ENCODE measurements at regions not wholly inside any gene's neighbourhood (a gene's known extent, or its start where the extent isn't known, plus 50 kb on each side); places are given as distances from the start of the nearest gene placed in this dataset.
"Not testable (repeated sequence)": the region's sequence is repeated elsewhere in the genome, so short reads cannot be mapped to it uniquely, and the experiment has no call there.

DNA sequence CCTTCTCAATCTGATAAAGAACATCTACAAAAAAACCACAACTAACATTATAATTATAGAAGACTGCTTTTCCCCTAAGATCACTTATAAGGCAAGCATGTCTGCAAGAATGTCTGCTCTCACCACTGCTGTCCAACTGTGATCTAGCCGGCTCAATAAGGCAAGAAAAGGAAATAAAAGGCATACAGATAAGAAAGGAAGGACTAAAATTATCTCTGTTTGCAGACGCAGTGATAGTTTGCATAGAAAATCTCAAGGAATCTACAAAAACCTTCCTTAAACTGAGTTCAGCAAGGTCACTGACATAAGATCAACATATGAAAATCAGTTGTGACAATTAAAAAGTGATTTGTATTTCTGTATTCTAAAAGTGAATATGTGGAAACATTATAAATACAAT lies 138.0 kb upstream of the EGLN3 start:
- Mint-ChIP-seq H3K27me3 (no peaks in the 10 kb centered on the region), H3K4me1 (peaks cover 7% of the 10 kb centered on the region), H3K4me3 (no peak overlapping the region), H3K27ac (no peak overlapping the region), H3K9me3 (peaks cover 0 to 4% of the 10 kb centered on the region in 2 donors)
- ATAC-seq (no peak), DNase-seq (no peak)

DNA sequence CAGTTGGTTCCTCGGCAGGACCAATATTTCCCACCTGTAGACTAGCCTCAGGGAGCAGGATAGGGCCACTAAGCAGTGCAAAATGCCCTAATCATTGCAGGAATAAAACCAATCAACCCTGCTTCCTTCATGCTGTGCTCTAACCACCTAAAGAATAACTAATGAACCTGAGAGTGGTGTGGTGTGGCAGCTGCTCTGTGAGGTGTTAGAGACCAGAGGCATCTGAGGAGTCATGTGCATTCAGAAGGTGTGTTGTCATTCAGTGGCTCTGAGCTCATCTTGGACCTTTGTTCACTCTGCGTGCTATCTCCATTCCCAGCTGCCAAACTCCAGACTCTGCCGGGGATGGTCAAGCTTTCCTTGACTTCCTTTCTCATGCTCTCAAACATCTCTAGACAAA lies 136.7 kb upstream of the EGLN3 start:
- Mint-ChIP-seq H3K4me1 (no peaks in the 10 kb centered on the region), H3K9me3 (peaks cover 0 to 4% of the 10 kb centered on the region in 2 donors), H3K4me3 (no peak overlapping the region), H3K27me3 (no peaks in the 10 kb centered on the region), H3K27ac (no peak overlapping the region)
- DNase-seq (no peak), ATAC-seq (no peak)

DNA sequence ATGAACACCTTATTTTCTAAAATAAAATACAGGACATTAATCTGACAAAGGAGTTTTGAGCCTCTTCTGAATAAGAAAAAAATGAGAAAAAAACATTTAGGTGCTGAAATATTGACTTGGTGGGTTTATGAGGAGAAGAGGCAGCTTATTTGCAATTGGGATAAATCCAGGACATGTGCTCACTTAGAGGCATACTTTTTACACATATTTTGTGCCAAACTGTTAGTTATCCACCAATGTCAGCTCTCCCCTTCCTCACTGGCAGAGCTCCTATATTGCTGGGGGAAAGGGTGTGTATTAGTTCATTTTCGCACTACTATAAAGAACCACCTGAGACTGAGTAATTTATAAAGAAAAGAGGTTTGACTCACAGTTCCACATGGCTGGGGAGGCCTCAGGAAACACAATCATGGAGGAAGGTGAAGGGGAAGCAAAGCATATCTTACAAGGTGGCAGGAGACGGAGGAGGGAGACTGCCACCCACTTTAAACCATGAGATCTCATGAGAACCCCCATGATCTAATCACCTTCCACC lies 135.4 kb upstream of the EGLN3 start:
- peaks cover 0 to 4% of the 10 kb centered on the region in 2 donors for H3K9me3 Mint-ChIP-seq
- no peaks in the 10 kb centered on the region for H3K4me1 Mint-ChIP-seq
- ATAC-seq (no peak), DNase-seq (no peak)
- no peaks in the 10 kb centered on the region for H3K27me3 Mint-ChIP-seq
- no peak overlapping the region for H3K27ac Mint-ChIP-seq
- H3K4me3 Mint-ChIP-seq = no peak overlapping the region

DNA sequence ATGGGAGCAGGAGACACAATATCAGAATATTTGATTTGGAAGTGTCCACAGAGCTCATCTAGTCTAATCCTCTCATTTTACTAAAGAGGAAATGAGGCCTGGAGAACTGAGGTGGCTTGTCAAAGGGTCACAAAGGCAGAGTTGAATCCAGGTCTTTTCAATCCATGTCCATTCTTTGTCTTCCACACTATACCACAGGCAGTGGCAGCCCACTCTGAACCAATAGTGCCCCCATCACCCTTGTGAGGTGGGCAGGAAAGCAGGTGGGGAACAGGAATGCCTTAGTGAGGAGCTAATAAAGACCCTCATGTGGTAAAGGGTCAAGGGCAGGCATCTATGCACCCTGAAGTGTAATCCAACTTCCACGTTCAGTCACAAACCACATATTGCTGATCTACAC lies 134.8 kb upstream of the EGLN3 start:
- H3K27me3 Mint-ChIP-seq = peaks cover 4% of the 10 kb centered on the region
- DNase-seq (no peak), ATAC-seq (no peak)
- H3K9me3 Mint-ChIP-seq = peaks cover 0 to 4% of the 10 kb centered on the region in 2 donors
- H3K27ac Mint-ChIP-seq = no peak overlapping the region
- no peak overlapping the region for H3K4me3 Mint-ChIP-seq
- H3K4me1 Mint-ChIP-seq = no peaks in the 10 kb centered on the region

DNA sequence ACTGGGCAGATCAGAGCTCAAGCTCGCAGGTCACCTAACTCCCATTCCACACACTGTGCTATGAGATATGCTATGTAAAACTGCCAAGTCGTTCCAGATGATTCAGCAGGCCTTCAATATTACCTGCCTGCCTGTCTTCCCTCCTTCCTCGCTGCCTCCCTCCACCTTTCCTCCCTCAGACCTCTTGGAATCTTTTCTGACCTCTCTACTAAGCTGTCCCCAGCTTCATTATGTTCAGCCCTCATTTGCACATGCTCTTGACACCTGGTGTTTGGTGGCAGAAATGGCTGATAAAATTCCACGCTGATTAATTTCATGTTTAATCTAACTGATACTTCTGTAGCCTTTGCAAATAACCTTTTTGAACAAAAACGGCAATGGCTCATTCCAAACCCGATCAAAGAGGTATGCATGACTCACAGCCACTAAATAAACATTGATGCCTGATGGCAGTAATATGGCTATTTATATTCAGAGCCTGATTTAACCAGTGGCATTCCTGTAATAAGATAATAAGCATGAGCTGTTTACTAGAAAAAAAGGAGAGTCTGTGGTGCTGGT lies 130.8 kb upstream of the EGLN3 start:
- Mint-ChIP-seq H3K4me1 (no peaks in the 10 kb centered on the region), H3K4me3 (no peak overlapping the region), H3K27ac (no peak overlapping the region), H3K9me3 (no peaks in the 10 kb centered on the region), H3K27me3 (peaks cover 8% of the 10 kb centered on the region)
- ATAC-seq (no peak), DNase-seq (no peak)

DNA sequence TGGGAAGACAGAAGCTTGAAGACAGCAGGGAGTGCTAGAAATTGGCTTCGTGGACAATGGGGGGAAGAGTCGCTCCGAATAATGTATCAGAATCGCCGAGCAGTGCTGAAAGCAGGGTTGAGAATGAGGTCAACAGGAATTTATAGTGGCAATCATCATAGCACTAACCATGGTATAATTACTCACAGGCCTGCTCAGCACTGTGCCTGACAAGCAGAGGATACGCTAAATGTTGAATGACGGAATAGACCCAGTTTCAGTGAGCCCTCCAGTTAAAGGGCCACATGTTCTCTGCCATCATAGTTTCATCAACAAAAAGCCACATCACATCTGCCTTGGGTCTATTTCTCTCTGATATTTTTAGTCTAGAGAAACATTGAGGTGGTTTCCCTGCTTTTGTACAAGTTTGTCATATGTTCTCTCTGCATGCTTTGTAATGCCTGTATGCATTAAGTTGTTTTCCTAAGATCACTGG lies 130.3 kb upstream of the EGLN3 start:
- DNase-seq (no peak), ATAC-seq (no peak)
- Mint-ChIP-seq H3K9me3 (no peaks in the 10 kb centered on the region), H3K4me1 (no peaks in the 10 kb centered on the region), H3K27ac (no peak overlapping the region), H3K4me3 (no peak overlapping the region), H3K27me3 (peaks cover 8% of the 10 kb centered on the region)

DNA sequence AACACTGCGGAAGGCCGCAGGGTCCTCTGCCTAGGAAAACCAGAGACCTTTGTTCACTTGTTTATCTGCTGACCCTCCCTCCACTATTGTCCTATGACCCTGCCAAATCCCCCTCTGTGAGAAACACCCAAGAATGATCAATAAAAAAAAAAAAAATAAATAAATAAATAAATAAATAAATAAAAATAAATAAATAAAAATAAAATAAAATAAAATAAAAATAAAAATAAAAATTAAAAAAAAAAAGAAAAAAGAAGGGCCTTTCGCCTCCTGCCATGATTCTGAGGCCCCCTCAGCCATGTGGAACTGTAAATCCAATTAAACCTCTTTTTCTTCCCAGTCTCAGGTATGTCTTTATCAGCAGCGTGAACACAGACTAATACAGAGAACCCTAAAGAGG lies 128.8 kb upstream of the EGLN3 start:
- not testable (repeated sequence) for H3K27ac Mint-ChIP-seq, H3K4me3 Mint-ChIP-seq, H3K9me3 Mint-ChIP-seq, ATAC-seq, DNase-seq, H3K27me3 Mint-ChIP-seq, H3K4me1 Mint-ChIP-seq

DNA sequence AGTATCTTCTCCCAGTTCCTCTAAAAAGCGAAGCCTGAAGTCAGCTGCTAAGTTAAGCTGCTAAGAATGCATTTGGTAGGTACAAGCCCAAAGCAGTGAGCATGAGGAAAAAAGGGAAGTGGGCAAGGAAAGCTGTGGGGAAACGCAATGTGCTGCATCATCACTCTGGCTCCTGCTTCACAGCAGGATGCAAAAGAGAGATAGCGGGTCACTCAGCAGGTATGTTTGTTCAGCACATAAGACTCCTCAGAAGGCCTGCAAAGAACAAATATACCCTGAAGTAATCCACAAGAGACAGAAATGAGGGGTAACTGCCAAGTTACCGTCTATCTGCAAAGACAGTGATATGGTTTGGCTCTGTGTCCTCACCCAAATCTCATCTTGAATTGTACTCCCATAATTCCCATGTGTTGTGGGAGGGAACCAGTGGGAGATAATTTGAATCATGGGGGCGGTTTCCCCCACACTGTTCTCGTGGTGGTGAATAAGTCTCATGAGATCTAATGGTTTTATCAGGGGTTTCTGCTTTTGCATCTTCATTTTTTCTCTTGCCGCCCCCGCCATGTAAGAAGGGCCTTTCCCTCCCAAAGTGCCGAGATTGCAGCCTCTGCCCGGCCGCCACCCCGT lies 127.4 kb upstream of the EGLN3 start:
- Mint-ChIP-seq H3K4me3 (no peak overlapping the region), H3K9me3 (peaks cover 0 to under 1% of the 10 kb centered on the region in 2 donors), H3K4me1 (no peaks in the 10 kb centered on the region), H3K27me3 (peaks cover 8% of the 10 kb centered on the region), H3K27ac (no peak overlapping the region)
- ATAC-seq = no peak
- DNase-seq = no peak

DNA sequence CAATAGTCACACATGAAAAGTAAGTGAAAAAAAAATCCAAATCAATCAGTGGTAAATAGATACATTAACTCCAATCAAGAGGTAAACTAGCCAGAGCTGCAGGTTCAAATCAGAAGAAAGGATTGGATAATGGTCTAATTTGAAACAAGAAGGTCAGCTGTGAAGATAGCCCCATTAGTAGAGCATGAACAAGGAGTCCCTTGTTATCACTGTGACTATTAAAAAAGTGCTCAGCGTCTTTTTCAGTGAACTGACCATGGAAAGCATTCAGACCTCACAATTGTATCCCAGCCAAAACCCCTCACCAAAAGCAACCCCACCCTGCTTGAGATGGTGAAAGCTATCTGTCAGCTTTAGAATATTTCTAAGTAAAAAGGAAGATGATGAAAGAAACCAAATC lies 125.0 kb upstream of the EGLN3 start:
- Mint-ChIP-seq H3K9me3 (peaks cover 15 to 19% of the 10 kb centered on the region in 2 donors), H3K27ac (no peak overlapping the region), H3K27me3 (peaks cover 6% of the 10 kb centered on the region), H3K4me1 (no peaks in the 10 kb centered on the region), H3K4me3 (no peak overlapping the region)
- ATAC-seq (no peak), DNase-seq (no peak)

DNA sequence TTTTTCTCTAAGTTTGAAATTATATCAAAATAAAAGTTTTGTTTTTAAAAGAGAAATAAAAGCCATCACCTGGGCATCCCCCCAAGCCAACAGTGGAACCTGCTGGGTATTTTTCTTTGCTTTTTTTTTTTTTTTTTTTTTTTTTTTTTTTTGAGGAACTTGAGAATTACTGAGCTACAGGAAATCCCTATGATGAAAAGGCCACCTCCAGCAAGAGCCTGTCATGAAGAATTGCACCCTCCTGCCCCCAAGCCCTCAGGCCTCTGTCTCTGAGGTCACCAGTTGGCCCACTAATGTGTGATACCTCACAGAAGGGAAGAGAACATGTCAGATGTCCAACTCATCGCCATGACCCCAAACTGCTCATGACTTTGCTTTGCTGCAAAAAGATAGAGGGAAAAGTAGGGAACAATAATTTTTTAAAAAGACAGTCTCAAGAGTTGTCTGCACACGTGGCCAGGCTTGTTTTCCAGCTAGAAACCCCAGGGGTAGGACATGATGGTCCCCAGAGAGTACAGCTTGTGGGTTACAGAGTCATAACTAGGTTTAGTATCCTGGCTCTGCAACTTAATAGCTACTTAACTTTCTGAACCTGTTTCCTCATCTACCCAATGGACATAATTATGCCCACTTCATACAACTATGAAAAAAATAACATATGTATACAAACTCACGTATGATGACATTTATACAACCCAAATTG lies 124.3 kb upstream of the EGLN3 start:
- Mint-ChIP-seq H3K4me3 (no peak overlapping the region), H3K27me3 (no peaks in the 10 kb centered on the region), H3K27ac (no peak overlapping the region), H3K9me3 (peaks cover 15 to 19% of the 10 kb centered on the region in 2 donors), H3K4me1 (no peaks in the 10 kb centered on the region)
- ATAC-seq (no peak), DNase-seq (no peak)

DNA sequence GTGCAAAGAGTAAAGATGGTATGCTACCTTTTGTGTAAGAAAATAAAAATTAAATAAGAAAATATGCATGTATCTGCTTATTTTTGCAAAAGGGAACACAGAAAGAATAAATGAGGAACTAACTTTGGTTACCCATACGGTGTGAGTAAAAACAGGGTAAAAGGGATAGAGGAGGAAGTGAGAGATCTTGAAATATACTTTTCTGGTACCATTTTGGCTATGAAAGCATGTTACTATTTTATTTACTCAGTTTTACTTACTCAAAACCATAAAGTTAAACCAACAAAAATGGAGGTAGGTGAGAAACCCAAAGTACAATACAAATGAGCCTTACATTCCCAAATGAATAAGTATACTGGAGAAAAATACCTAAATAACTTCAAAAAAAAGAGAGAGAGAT lies 122.0 kb upstream of the EGLN3 start:
- peaks cover 15 to 19% of the 10 kb centered on the region in 2 donors for H3K9me3 Mint-ChIP-seq
- DNase-seq = no peak
- H3K4me1 Mint-ChIP-seq = no peaks in the 10 kb centered on the region
- H3K27me3 Mint-ChIP-seq = no peaks in the 10 kb centered on the region
- H3K27ac Mint-ChIP-seq = no peak overlapping the region
- no peak overlapping the region for H3K4me3 Mint-ChIP-seq
- ATAC-seq = no peak

DNA sequence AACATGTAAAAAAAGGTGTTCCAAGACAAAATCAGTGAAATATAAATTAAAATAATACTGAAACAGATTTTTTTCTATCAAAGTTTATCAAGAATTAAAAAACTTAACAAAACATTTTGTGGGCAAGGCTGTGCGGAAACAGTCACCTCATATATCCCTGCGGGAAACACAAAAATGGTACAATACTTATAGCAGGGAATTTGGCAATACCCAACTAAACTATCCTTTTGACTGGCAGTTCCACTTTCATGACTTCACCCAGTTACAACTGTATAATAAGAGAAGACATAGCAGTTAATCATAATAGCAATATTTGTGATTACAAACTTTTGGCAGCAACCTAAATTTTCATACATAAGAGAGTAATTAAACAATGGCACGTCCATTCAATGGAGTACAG lies 121.5 kb upstream of the EGLN3 start:
- Mint-ChIP-seq H3K4me3 (no peak overlapping the region), H3K27ac (no peak overlapping the region), H3K27me3 (no peaks in the 10 kb centered on the region), H3K4me1 (no peaks in the 10 kb centered on the region), H3K9me3 (peaks cover 15 to 19% of the 10 kb centered on the region in 2 donors)
- no peak for DNase-seq
- ATAC-seq = no peak

DNA sequence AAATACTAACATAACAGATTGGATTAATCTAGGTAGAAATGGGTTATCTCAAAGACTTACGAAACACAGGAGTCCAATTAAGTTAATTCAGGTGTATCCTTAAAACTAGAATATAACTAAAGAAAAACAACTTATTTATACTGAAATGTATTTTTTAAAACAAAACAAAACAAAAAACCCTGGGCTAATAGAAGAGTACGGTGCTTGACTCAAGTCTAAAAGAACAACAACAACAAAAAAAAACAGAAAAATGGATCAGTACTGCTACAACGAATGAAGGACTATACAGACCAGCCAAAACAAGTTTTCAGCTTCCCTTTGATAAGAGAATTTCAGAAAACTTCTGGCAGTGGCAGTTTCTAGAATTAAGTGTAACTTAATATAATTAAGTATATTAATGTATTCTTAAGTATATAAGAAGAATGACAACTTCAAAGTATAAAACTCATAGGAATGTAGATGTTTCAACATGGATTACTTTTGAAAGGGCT lies 120.1 kb upstream of the EGLN3 start:
- no peak overlapping the region for H3K27ac Mint-ChIP-seq
- H3K4me3 Mint-ChIP-seq = no peak overlapping the region
- H3K9me3 Mint-ChIP-seq = peaks cover 15 to 19% of the 10 kb centered on the region in 2 donors
- DNase-seq (no peak), ATAC-seq (no peak)
- H3K4me1 Mint-ChIP-seq = no peaks in the 10 kb centered on the region
- H3K27me3 Mint-ChIP-seq = no peaks in the 10 kb centered on the region

DNA sequence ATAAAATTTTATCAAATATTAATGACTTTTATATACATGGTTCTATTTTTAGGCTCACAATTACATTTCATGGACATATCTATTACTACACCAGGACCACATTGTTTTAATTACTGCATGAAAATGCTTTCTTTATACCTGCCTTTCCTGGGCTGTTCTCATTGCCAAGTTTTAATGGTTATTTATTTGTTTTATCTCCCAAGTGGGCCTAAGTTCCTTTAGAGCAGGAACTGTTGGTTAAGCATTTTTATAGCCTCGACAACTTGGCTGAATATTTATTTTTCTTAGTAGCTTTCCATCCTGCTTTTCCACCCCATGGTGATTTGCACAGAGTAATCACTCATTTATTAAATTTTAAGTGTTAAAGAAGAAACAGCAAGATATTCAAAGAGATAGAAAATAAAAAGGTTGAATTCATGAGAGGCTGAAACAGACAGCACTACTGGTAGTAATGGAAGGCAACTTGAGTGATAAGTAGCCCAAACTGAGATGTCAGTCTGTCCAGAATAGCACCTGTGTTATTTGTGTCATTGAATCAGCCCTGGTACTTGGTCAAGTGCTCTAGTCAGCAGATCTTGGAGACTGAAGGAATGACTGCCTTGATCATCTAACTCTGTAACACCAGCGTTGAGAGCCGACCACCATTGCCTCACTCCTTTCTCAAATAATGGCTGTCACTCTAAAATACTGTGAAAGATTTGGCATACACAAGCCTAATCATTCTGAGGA lies 119.1 kb upstream of the EGLN3 start:
- H3K27me3 Mint-ChIP-seq = no peaks in the 10 kb centered on the region
- ATAC-seq = no peak
- peaks cover 15 to 19% of the 10 kb centered on the region in 2 donors for H3K9me3 Mint-ChIP-seq
- no peak overlapping the region for H3K27ac Mint-ChIP-seq
- H3K4me1 Mint-ChIP-seq = no peaks in the 10 kb centered on the region
- no peak overlapping the region for H3K4me3 Mint-ChIP-seq
- no peak for DNase-seq

DNA sequence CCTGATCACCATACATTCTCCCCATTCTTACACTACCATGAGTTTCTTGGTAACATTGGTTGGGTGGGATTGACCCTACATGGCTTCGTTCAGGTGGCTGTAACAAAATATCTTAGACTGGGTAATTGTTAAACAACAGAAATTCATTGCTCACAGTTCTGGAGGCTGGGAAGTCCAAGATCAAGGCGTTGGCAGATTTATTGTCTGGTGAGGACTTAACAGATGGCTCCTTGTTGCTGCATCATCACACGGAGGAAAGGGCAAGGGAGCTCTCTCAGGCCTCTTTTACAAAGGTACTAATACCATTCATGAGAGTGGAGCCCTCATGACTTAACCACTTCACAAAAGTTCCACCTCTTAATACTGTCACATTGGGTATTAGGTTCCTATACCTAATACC lies 116.7 kb upstream of the EGLN3 start:
- no peak overlapping the region for H3K27ac Mint-ChIP-seq
- ATAC-seq (no peak), DNase-seq (no peak)
- no peaks in the 10 kb centered on the region for H3K4me1 Mint-ChIP-seq
- no peaks in the 10 kb centered on the region for H3K27me3 Mint-ChIP-seq
- H3K9me3 Mint-ChIP-seq = peaks cover 12% of the 10 kb centered on the region in 2 donors
- no peak overlapping the region for H3K4me3 Mint-ChIP-seq
